ENCODE measurements at regions not wholly inside any gene's neighbourhood (a gene's known extent, or its start where the extent isn't known, plus 50 kb on each side); places are given as distances from the start of the nearest gene placed in this dataset.

DNA sequence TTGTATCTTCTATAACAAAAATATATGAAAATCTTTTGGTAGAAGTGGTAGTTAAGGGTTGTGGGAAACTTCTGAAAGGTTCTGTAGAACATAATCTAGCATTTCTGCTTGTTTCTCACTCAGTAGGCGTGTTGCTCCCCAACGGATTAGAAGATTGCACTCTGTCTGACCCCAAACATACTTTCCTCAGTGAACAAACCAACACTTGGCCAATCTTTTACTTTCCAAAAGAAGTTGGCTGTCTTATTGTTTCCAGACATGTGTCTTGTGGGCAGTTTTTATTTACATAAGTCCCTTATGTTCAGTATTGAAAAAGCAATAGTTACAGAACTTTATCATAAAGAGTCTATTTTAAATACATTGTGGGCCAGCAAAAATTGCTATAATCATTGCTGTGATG, 312.8 kb upstream of the EPHA5 start:
- TF ChIP-seq, protein P1, sequence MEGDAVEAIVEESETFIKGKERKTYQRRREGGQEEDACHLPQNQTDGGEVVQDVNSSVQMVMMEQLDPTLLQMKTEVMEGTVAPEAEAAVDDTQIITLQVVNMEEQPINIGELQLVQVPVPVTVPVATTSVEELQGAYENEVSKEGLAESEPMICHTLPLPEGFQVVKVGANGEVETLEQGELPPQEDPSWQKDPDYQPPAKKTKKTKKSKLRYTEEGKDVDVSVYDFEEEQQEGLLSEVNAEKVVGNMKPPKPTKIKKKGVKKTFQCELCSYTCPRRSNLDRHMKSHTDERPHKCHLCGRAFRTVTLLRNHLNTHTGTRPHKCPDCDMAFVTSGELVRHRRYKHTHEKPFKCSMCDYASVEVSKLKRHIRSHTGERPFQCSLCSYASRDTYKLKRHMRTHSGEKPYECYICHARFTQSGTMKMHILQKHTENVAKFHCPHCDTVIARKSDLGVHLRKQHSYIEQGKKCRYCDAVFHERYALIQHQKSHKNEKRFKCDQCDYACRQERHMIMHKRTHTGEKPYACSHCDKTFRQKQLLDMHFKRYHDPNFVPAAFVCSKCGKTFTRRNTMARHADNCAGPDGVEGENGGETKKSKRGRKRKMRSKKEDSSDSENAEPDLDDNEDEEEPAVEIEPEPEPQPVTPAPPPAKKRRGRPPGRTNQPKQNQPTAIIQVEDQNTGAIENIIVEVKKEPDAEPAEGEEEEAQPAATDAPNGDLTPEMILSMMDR (IDR thresholded peaks at IDR 0.05; ENCODE audit: borderline replicate concordance, insufficient read depth, low read depth, low read length), result no peak
- no peak overlapping the region for H3K4me3 ChIP-seq (ENCODE audit: low read depth, low read length)

DNA sequence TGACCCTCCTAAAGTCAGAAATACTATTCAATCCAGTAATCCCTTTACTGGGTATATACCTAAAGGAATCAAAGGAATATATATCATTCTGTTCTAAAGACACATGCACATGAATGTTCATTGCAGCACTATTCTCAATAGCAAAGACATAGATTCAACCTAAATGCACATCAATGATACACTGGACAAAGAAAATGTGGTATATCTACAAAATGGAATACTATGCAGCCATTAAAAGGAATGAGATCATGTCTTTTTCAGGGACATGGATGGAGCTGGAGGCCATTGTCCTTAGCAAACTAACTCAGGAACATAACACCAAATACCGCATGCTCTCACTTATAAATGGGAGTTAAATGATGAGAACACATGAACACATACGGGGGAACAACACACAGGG, 306.0 kb upstream of the EPHA5 start:
- H3K4me3 ChIP-seq (ENCODE audit: low read depth, low read length), result no peak overlapping the region
- TF ChIP-seq, protein P1 (IDR thresholded peaks at IDR 0.05; ENCODE audit: borderline replicate concordance, insufficient read depth, low read depth, low read length), result no peak

DNA sequence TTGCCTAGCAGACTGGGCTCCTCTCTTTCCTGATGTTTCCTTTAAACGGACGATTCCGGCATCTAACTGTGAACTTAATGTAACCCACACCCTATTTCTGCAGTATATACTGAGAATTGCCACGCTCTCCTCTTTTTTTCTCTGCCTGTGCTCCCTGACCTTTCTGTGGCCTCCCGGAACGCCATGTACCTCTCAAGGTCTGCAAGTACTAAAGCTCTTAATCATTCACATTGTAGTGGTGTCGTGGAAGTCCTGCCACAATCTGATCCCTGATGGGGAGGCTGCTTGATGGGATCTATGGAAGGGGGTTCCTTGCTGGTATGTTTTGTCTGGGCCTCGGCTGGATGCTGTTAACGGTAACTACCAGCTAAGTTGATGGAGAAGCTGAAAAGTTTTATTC, 302.9 kb upstream of the EPHA5 start:
- TF ChIP-seq, protein P1 (IDR thresholded peaks at IDR 0.05; ENCODE audit: borderline replicate concordance, insufficient read depth, low read depth, low read length), result no peak
- no peak overlapping the region for H3K4me3 ChIP-seq (ENCODE audit: low read depth, low read length)

DNA sequence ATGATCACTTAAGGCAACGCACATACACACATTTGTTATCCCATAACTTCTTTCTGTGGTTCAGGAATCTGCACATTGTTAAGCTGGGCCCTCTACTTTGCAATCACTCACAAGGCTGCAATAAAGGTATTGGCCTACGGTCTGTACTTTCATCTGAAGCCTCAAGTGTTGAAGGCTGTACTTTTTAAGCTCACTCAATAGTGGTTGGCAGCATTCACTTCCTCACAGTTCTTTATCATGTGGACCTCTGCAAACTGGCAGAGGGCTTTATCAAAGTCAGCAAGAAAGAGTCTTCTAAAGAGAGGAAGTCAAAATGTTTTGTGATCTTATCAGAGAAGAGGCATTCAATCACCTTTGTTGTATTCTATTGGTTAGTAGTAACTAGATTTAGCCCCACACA, 301.4 kb upstream of the EPHA5 start:
- TF ChIP-seq, protein P1 (IDR thresholded peaks at IDR 0.05; ENCODE audit: borderline replicate concordance, insufficient read depth, low read depth, low read length), result no peak
- H3K4me3 ChIP-seq (ENCODE audit: low read depth, low read length), result no peak overlapping the region

DNA sequence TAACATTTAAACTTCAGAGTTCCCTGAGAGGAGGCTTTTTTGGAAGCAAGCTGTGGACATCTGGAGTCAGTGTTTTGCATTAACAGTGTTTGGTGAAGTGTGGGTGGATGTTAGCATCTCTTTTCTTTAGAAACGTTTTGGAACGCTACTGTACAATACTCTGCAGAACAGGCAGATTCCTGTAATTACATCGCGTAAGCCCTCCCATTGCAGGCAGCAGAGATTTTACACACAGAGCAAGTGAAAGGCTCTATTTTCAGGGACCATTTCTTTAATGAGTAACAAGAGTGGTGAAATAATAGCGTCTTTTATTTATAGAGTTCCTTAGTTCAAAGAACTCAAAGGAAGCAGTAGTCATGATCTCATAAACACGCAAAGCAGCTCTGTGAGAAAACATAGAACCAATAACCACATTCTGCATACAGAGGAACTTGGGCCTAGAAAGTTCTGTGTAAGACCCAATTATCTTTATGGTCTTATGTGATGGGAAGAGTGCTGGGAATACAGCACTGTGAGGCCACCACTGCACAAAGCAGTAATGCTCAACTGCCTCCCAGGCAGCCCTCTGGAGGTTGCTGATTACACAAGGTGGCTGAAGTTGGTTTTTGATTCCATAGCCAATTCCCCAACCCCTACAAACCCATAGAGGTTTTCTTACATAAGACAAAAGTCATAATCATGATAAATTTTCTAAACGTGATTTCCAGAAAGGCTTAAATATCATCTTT, 298.7 kb upstream of the EPHA5 start:
- TF ChIP-seq, protein P1 (IDR thresholded peaks at IDR 0.05; ENCODE audit: borderline replicate concordance, insufficient read depth, low read depth, low read length), result no peak

DNA sequence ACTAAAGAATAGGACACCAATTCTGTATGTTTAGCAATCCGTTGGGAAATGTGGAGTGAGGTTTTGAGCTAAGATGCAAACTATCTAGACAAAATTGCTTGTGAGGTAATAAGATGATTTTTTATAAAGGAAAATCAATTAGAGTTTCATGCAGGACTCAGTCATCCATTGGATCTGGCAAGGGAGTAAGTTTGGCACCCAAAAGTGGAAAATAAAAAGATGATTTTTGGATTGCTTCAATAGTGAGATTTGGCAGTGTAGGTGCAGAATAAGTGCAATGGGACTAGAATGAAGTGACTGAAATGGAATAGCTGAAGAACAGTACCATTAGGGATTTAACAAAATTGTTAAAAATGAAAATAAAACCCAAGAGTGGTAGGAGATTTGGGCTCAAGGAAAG, 290.5 kb upstream of the EPHA5 start:
- TF ChIP-seq, protein P1 (IDR thresholded peaks at IDR 0.05; ENCODE audit: borderline replicate concordance, insufficient read depth, low read depth, low read length), result no peak

More for the DNA sequence above, 298.7 kb upstream of the EPHA5 start:
- H3K4me3 ChIP-seq (ENCODE audit: low read depth, low read length), result no peak overlapping the region

DNA sequence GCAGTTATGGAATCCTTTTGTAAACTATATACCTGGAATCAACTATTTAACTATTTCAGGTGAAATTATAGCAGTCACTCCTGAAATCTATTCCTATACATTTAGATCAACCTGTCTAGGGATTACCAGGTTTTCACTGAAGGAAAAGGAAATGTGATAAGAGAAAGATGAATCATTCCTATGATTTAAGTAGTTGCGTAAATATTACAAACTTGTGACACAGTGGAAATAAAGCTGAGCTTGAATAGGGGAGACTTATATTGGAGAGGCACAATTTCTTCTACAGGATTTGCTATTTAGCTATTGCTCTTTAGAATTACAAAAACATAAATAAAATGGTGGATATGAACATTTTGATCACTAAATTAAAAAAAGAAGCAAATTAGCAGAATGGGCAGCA, 284.1 kb upstream of the EPHA5 start:
- TF ChIP-seq, protein P1 (IDR thresholded peaks at IDR 0.05; ENCODE audit: borderline replicate concordance, insufficient read depth, low read depth, low read length), result no peak
- no peak overlapping the region for H3K4me3 ChIP-seq (ENCODE audit: low read depth, low read length)

More for the DNA sequence above, 290.5 kb upstream of the EPHA5 start:
- no peak overlapping the region for H3K4me3 ChIP-seq (ENCODE audit: low read depth, low read length)
